NCI-H1930 (cell line): ENCODE measurements at regions not wholly inside any gene's neighbourhood (a gene's known extent, or its start where the extent isn't known, plus 50 kb on each side); places are given as distances from the start of the nearest gene placed in this dataset.
"Not testable (repeated sequence)": the region's sequence is repeated elsewhere in the genome, so short reads cannot be mapped to it uniquely, and the experiment has no call there.

ENCODE experiments used
- DNase-seq, 2 experiments: peaks; one replicate each; lab custom pipeline; 2025; lab: John Stamatoyannopoulos, UW

GRCh38 chr12:13348464-13348863 is 151.9 kb downstream of the EMP1 start:
- no peak for DNase-seq

- no peak for DNase-seq
These were observed 150.9 kb downstream of the EMP1 start for GRCh38 chr12:13347241-13348043.

- DNase-seq = no peak
These were observed 149.2 kb downstream of the EMP1 start for GRCh38 chr12:13345722-13346121.

GRCh38 chr12:13343375-13343774 is 146.8 kb downstream of the EMP1 start:
- DNase-seq = no peak

- DNase-seq = no peak
These were observed 146.4 kb downstream of the EMP1 start for GRCh38 chr12:13342971-13343370.

- DNase-seq = no peak
These were observed 143.6 kb downstream of the EMP1 start for GRCh38 chr12:13340149-13340548.

- no peak for DNase-seq
These were observed 143.0 kb downstream of the EMP1 start for GRCh38 chr12:13339538-13339937.

- DNase-seq = no peak
These were observed 142.6 kb downstream of the EMP1 start for GRCh38 chr12:13339091-13339490.

- DNase-seq = no peak
These were observed 141.3 kb downstream of the EMP1 start for GRCh38 chr12:13337791-13338190.

GRCh38 chr12:13336216-13336615 is 139.7 kb downstream of the EMP1 start:
- DNase-seq = no peak

- no peak for DNase-seq
These were observed 132.0 kb downstream of the EMP1 start for GRCh38 chr12:13328535-13328934.

GRCh38 chr12:13326076-13326475 is 129.6 kb downstream of the EMP1 start:
- no peak for DNase-seq

- not testable (repeated sequence) for DNase-seq
These were observed 128.5 kb downstream of the EMP1 start for GRCh38 chr12:13325037-13325436.

- no peak for DNase-seq
These were observed 121.9 kb downstream of the EMP1 start for GRCh38 chr12:13318231-13319015.

- DNase-seq = no peak
These were observed 120.2 kb downstream of the EMP1 start for GRCh38 chr12:13316587-13317246.

GRCh38 chr12:13313886-13314285 is 117.4 kb downstream of the EMP1 start:
- DNase-seq = no peak

GRCh38 chr12:13311551-13311950 is 115.0 kb downstream of the EMP1 start:
- no peak for DNase-seq

GRCh38 chr12:13307143-13307816 is 110.8 kb downstream of the EMP1 start:
- no peak for DNase-seq

GRCh38 chr12:13304924-13305323 is 108.4 kb downstream of the EMP1 start:
- no peak for DNase-seq

GRCh38 chr12:13299457-13299856 is 102.9 kb downstream of the EMP1 start:
- DNase-seq = no peak

- no peak for DNase-seq
These were observed 96.6 kb downstream of the EMP1 start for GRCh38 chr12:13293096-13293495.

- DNase-seq = no peak
These were observed 93.2 kb downstream of the EMP1 start for GRCh38 chr12:13289653-13290289.
